H1 (cell line): ENCODE measurements at regions not wholly inside any gene's neighbourhood (a gene's known extent, or its start where the extent isn't known, plus 50 kb on each side); places are given as distances from the start of the nearest gene placed in this dataset.
A peak's percentile ranks its signal among the peaks of the same experiment; 100 is the strongest.

Source experiments
- CTCF ChIA-PET: fragments of 300-600 bp; sonication (Branson Sonifier 250); formaldehyde crosslinking; loops from one replicate; lab custom pipeline; 2021; ENCODE audit not compliant: partially characterized antibody; lab: Charles Lee
- POLR2A ChIA-PET: fragments of 300-600 bp; sonication (Branson Sonifier 250); formaldehyde crosslinking; loops from one replicate; lab custom pipeline; 2021; ENCODE audit warnings: inconsistent platforms; ENCODE audit not compliant: partially characterized antibody; lab: Charles Lee
- DNase-seq, 2 experiments: peaks; one replicate each; pipeline versions ENCODE4 v3.0.0 to v3.0.0-alpha.2; 2010 to 2022; ENCODE audit warnings: low spot score in 2 of 2, low read depth in 1 of 2, mixed read lengths in 1 of 2
- FAIRE-seq: peaks from 2 replicates; lab custom pipeline; 2011; peaks lifted over from hg19 to GRCh38; lab: Jason Lieb, UNC
- H2AFZ ChIP-seq: 2 replicates; pipeline ENCODE4 v1.8.1; 2012; ENCODE audit warnings: low read length, inconsistent platforms
- H2AK5ac ChIP-seq: 2 replicates; pipeline ENCODE4 v1.6.1; 2013; ENCODE audit warnings: low read depth, low read length
- H2BK120ac ChIP-seq: replicated peaks from 2 replicates; pipeline ENCODE3; 2013; ENCODE audit warnings: low read depth, low read length, inconsistent platforms
- H2BK12ac ChIP-seq: 2 replicates; pipeline ENCODE4 v1.6.1; 2013; ENCODE audit warnings: low read depth, low read length
- H2BK15ac ChIP-seq: 2 replicates; pipeline ENCODE4 v1.6.1; 2013; ENCODE audit warnings: low read length
- H2BK20ac ChIP-seq: 2 replicates; pipeline ENCODE4 v1.6.1; 2013; ENCODE audit warnings: low read length
- H2BK5ac ChIP-seq: 2 replicates; pipeline ENCODE4 v1.6.1; 2013; ENCODE audit warnings: low read depth, low read length
- H3K14ac ChIP-seq: 2 replicates; pipeline ENCODE4 v1.6.1; 2013; ENCODE audit warnings: inconsistent platforms; ENCODE audit not compliant: insufficient read length
- H3K18ac ChIP-seq: 2 replicates; pipeline ENCODE4 v1.6.1; 2013; ENCODE audit warnings: low read length; ENCODE audit errors: extremely low read depth
- H3K23ac ChIP-seq: 2 replicates; pipeline ENCODE4 v1.6.1; 2013; ENCODE audit warnings: inconsistent platforms; ENCODE audit not compliant: insufficient read length
- H3K23me2 ChIP-seq: 2 replicates; pipeline ENCODE4 v1.6.1; 2013; ENCODE audit warnings: low read depth, low read length
- H3K27ac ChIP-seq: 2 replicates; pipeline ENCODE4 v1.6.1; 2011; ENCODE audit warnings: low read depth, low read length, inconsistent platforms
- H3K27me3 ChIP-seq, 4 experiments: replicated peaks in 1 of 4; 1 replicate in 1 of 4; 2 replicates in 3 of 4; pipeline versions ENCODE4 v1.6.1 to v1.8.1; 2011 to 2013; ENCODE audit warnings: low read length in 3 of 4, mild to moderate bottlenecking in 3 of 4, inconsistent platforms in 2 of 4, mixed read lengths in 2 of 4, moderate library complexity in 1 of 4; ENCODE audit not compliant: control insufficient read depth in 3 of 4, insufficient read depth in 3 of 4; ENCODE audit errors: extremely low read depth in 1 of 4
- H3K36me3 ChIP-seq, 4 experiments: 2 replicates each; pipeline versions ENCODE4 v1.6.1 to v1.8.1; 2011 to 2013; ENCODE audit warnings: mild to moderate bottlenecking in 4 of 4, low read length in 3 of 4, moderate library complexity in 2 of 4, control low read depth in 1 of 4, inconsistent platforms in 1 of 4; ENCODE audit not compliant: insufficient read depth in 4 of 4, control insufficient read depth in 2 of 4
- H3K4ac ChIP-seq: replicated peaks from 2 replicates; pipeline ENCODE3; 2013; ENCODE audit warnings: low read length, low read depth, mixed read lengths, inconsistent platforms; ENCODE audit not compliant: insufficient read length
- H3K4me1 ChIP-seq, 4 experiments: replicated peaks in 1 of 4; 1 replicate in 1 of 4; 2 replicates in 3 of 4; pipeline versions ENCODE4 v1.6.1 to v1.8.1; 2011 to 2013; ENCODE audit warnings: low read length in 3 of 4, inconsistent platforms in 2 of 4, mixed read lengths in 1 of 4; ENCODE audit not compliant: insufficient read depth in 4 of 4, control insufficient read depth in 3 of 4
- H3K4me2 ChIP-seq, 2 experiments: 2 replicates each; pipeline versions ENCODE4 v1.6.1 to v1.8.1; 2011 to 2013; ENCODE audit warnings: low read depth in 2 of 2, low read length in 2 of 2, control low read depth in 1 of 2, inconsistent platforms in 1 of 2, mild to moderate bottlenecking in 1 of 2; ENCODE audit not compliant: insufficient read depth in 1 of 2
- H3K4me3 ChIP-seq, 4 experiments: fragments of 200-600, 300-600 bp in 1 of 4; sonication (generic), shearing (Covaris generic), sonication (Bioruptor Twin) in 1 of 4; 2 replicates each; pipeline versions ENCODE4 v1.5.1 to v1.8.1; 2011 to 2016; ENCODE audit warnings: low read length in 4 of 4, low read depth in 3 of 4, control low read depth in 2 of 4, inconsistent platforms in 2 of 4, mild to moderate bottlenecking in 2 of 4, mixed read lengths in 1 of 4, moderate library complexity in 1 of 4; ENCODE audit not compliant: insufficient read depth in 2 of 4; ENCODE audit errors: extremely low read depth in 1 of 4
- H3K56ac ChIP-seq: replicated peaks from 2 replicates; pipeline ENCODE3; 2013; ENCODE audit warnings: low read depth, mild to moderate bottlenecking, mixed read lengths, low read length, inconsistent platforms; ENCODE audit not compliant: insufficient read length
- H3K79me1 ChIP-seq: 2 replicates; pipeline ENCODE4 v1.6.1; 2013; ENCODE audit warnings: low read depth, low read length, control low read depth
- H3K79me2 ChIP-seq, 2 experiments: 2 replicates each; pipeline versions ENCODE4 v1.6.1 to v1.8.1; 2012 to 2013; ENCODE audit warnings: low read length in 2 of 2, mild to moderate bottlenecking in 2 of 2, inconsistent platforms in 1 of 2; ENCODE audit not compliant: insufficient read depth in 2 of 2, control insufficient read depth in 1 of 2
- H3K9ac ChIP-seq, 4 experiments: replicated peaks in 1 of 4; 1 replicate in 1 of 4; 2 replicates in 3 of 4; pipeline versions ENCODE4 v1.6.1 to v1.8.1; 2011 to 2013; ENCODE audit warnings: low read depth in 3 of 4, low read length in 3 of 4, control low read depth in 2 of 4, mild to moderate bottlenecking in 2 of 4, moderate library complexity in 2 of 4, inconsistent platforms in 1 of 4; ENCODE audit errors: extremely low read depth in 1 of 4
- H3K9me3 ChIP-seq, 2 experiments: 2 replicates each; pipeline versions ENCODE4 v1.6.1 to v1.8.1; 2012 to 2013; ENCODE audit warnings: mild to moderate bottlenecking in 2 of 2, moderate library complexity in 2 of 2, control low read depth in 1 of 2, inconsistent platforms in 1 of 2, low read depth in 1 of 2, low read length in 1 of 2, mixed read lengths in 1 of 2; ENCODE audit not compliant: insufficient read depth in 2 of 2
- H4K20me1 ChIP-seq, 2 experiments: replicated peaks in 1 of 2; 2 replicates each; pipeline versions ENCODE3 to v1.8.1; 2011 to 2013; ENCODE audit warnings: inconsistent platforms in 2 of 2, low read length in 2 of 2, mild to moderate bottlenecking in 1 of 2; ENCODE audit not compliant: insufficient read depth in 2 of 2, control insufficient read depth in 1 of 2
- H4K5ac ChIP-seq: 2 replicates; pipeline ENCODE4 v1.6.1; 2013; ENCODE audit warnings: low read length, low read depth, mixed read lengths, inconsistent platforms; ENCODE audit not compliant: insufficient read length
- H4K8ac ChIP-seq: 2 replicates; pipeline ENCODE4 v1.8.0; 2013; ENCODE audit warnings: mild to moderate bottlenecking, moderate library complexity, low read length, inconsistent platforms; ENCODE audit not compliant: insufficient read depth; ENCODE audit errors: extremely low read depth
- H4K91ac ChIP-seq: replicated peaks from 2 replicates; pipeline ENCODE3; 2013; ENCODE audit warnings: low read length, mixed read lengths, inconsistent platforms; ENCODE audit not compliant: insufficient read length
- ATF2 ChIP-seq: IDR thresholded peaks from 2 replicates; pipeline ENCODE4 v1.6.1; 2012; ENCODE audit warnings: low read length, inconsistent platforms
- WGBS, 2 experiments: shearing (Covaris generic) in 1 of 2; methylation state at CpG; one replicate each; pipeline versions ENCODE4 v1.1.6 to v1.1.7; 2013 to 2015; ENCODE audit warnings: low lambda C conversion rate in 2 of 2, mixed read lengths in 2 of 2, inconsistent platforms in 1 of 2, low coverage in 1 of 2, missing lambda C conversion rate in 1 of 2; ENCODE audit not compliant: insufficient replicate concordance in 2 of 2, insufficient coverage in 1 of 2, insufficient read length in 1 of 2; ENCODE audit errors: extremely low coverage in 1 of 2, missing lambda C conversion rate in 1 of 2; 5-methylcytosine and 5-hydroxymethylcytosine counted together

DNA sequence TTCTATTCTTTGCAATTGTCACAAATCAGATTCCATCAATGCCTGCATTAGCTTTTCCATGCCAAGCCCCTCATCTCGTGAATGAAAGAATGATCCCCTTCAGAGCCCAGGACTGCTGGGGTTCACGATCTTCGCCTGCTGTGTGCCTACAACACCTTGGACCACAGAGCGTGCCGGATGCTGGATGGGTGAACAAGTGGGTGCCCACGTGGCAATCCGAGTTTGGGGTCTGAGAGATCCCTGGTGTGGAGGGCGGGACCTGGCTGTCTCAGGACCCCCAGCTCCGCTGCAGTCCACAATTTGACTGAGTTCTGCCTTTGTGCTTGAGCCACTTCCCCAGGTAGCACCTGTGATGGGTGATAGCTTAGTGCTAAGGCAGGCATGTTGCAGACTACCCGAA lies 317.0 kb downstream of the GALR1 start:
- H3K14ac ChIP-seq, result no peak overlapping the region
- no peak for TF ChIP-seq ATF2
- TF ChIP-seq, all 59 proteins: peak for 0
- H3K9me3 ChIP-seq, result peaks cover 11 to 12% of the 10 kb centered on the region in 2 experiments; a peak in 3 of 4 replicates
- H2BK120ac ChIP-seq, result no peak overlapping the region
- H3K23ac ChIP-seq, result no peak overlapping the region
- peaks cover 0 to 3% (median 1%) of the 10 kb centered on the region in 4 experiments; a peak in 1 of 7 replicates for H3K4me1 ChIP-seq
- H3K27me3 ChIP-seq, result no peaks in the 10 kb centered on the region
- 86% methylated on average over 10 of the region's 10 CpGs; no CpG with 5 or more reads in 1 of the 2 experiments for WGBS, 2 experiments
- no peak overlapping the region for H2BK5ac ChIP-seq
- no peak overlapping the region for H2AK5ac ChIP-seq
- no peaks in the 10 kb centered on the region for H3K79me2 ChIP-seq
- FAIRE-seq (no peak), DNase-seq (no peak)
- no peak overlapping the region for H3K4me3 ChIP-seq
- peaks cover 0 to 1% of the 10 kb centered on the region in 2 experiments for H4K20me1 ChIP-seq
- no peaks in the 10 kb centered on the region for H3K36me3 ChIP-seq
- H2BK12ac ChIP-seq, result no peak overlapping the region
- no peaks in the 10 kb centered on the region; the same call in 1 of the 2 replicates for H3K23me2 ChIP-seq
- no peak overlapping the region for H4K8ac ChIP-seq
- no peak overlapping the region for H4K91ac ChIP-seq
- no peak overlapping the region for H2AFZ ChIP-seq
- POLR2A ChIA-PET, result no interaction called here
- H2BK15ac ChIP-seq, result no peak overlapping the region
- H3K9ac ChIP-seq, result no peak overlapping the region
- no peak overlapping the region for H2BK20ac ChIP-seq
- H3K4me2 ChIP-seq, result no peak overlapping the region
- no peaks in the 10 kb centered on the region for H3K79me1 ChIP-seq
- CTCF ChIA-PET, result interaction anchor here (1.2 kb wide), 1 partner anchor 136 kb away, joined by 3 read pairs; no protein-coding TSS in a partner anchor
- no peak overlapping the region for H3K4ac ChIP-seq
- no peak overlapping the region for H4K5ac ChIP-seq
- H3K56ac ChIP-seq, result no peak overlapping the region
- H3K18ac ChIP-seq, result 0 out of 2 replicates have a peak overlapping the region, but pooled peaks have one; percentile 32
- no peak overlapping the region for H3K27ac ChIP-seq
